ENCODE measurements at regions not wholly inside any gene's neighbourhood (a gene's known extent, or its start where the extent isn't known, plus 50 kb on each side); places are given as distances from the start of the nearest gene placed in this dataset.
"Not testable (repeated sequence)": the region's sequence is repeated elsewhere in the genome, so short reads cannot be mapped to it uniquely, and the experiment has no call there.

DNA sequence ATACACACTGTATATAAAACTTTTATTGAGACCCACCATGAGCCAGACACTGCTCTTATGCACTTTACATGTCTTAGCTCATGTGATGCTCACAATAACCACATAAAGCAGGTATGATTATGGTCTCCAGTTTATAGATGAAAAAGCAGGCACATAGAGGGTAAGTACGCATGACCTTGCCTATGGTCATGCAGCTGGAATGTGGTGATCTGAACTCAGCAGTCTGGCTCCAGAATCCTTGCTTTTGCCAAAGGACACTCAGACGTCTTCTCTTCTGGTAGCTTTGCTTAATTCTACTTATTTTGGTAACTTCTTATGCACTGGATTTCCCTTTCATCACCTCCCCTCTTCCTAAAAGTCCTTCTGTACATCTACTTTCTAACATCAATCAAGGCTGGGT is 103.3 kb upstream of the CRY1 start:
- no peaks in the 10 kb centered on the region for H3K9me3 Mint-ChIP-seq (ENCODE audit: unreplicated experiment)
- DNase-seq (ENCODE audit: extremely low spot score, unreplicated experiment): no peak
- TF ChIP-seq, protein P1, sequence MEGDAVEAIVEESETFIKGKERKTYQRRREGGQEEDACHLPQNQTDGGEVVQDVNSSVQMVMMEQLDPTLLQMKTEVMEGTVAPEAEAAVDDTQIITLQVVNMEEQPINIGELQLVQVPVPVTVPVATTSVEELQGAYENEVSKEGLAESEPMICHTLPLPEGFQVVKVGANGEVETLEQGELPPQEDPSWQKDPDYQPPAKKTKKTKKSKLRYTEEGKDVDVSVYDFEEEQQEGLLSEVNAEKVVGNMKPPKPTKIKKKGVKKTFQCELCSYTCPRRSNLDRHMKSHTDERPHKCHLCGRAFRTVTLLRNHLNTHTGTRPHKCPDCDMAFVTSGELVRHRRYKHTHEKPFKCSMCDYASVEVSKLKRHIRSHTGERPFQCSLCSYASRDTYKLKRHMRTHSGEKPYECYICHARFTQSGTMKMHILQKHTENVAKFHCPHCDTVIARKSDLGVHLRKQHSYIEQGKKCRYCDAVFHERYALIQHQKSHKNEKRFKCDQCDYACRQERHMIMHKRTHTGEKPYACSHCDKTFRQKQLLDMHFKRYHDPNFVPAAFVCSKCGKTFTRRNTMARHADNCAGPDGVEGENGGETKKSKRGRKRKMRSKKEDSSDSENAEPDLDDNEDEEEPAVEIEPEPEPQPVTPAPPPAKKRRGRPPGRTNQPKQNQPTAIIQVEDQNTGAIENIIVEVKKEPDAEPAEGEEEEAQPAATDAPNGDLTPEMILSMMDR (IDR thresholded peaks at IDR 0.05): no peak
- H3K36me3 Mint-ChIP-seq (ENCODE audit: unreplicated experiment): no peaks in the 10 kb centered on the region
- H3K27ac Mint-ChIP-seq (ENCODE audit: unreplicated experiment): no peak overlapping the region
- H3K4me3 Mint-ChIP-seq (ENCODE audit: unreplicated experiment): no peak overlapping the region
- peaks cover 1% of the 10 kb centered on the region for H3K4me1 Mint-ChIP-seq (ENCODE audit: unreplicated experiment)
- no peaks in the 10 kb centered on the region for H3K27me3 Mint-ChIP-seq (ENCODE audit: unreplicated experiment)

GRCh38 chr12:107200394-107200793 is 107.0 kb upstream of the CRY1 start:
- no peak for DNase-seq (ENCODE audit: extremely low spot score, unreplicated experiment)
- no peaks in the 10 kb centered on the region for H3K9me3 Mint-ChIP-seq (ENCODE audit: unreplicated experiment)

DNA sequence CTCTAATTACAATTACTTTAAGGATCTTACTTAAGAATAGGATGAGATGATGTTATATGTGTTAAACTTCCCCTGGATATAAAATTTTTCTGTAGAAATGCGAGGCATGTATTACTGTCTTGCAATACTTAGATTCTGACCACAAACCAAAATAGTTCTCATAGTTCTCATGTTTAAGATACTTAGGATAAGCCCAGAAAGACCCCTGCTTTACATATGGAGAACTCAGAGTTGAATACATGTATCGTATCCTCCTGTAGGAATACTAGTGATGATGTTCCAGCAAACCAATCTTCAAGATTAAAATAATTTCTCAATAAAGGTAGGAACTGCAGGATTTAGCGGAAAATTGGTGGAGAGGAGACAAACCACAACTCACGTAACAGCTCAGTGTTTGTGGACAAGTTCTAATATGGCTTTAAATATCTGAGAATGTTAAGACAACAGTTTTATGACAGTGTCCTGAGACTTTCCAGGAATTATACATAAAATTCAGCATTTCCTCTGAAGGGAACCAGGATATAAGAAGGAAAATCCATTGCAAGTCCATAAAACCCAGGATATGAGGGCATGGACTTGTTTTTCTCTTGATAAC is 114.7 kb upstream of the CRY1 start:
- Mint-ChIP-seq H3K27ac (ENCODE audit: unreplicated experiment) (no peak overlapping the region), H3K4me3 (ENCODE audit: unreplicated experiment) (no peak overlapping the region), H3K4me1 (ENCODE audit: unreplicated experiment) (peaks cover 9% of the 10 kb centered on the region), H3K36me3 (ENCODE audit: unreplicated experiment) (no peaks in the 10 kb centered on the region), H3K9me3 (ENCODE audit: unreplicated experiment) (no peaks in the 10 kb centered on the region), H3K27me3 (ENCODE audit: unreplicated experiment) (no peaks in the 10 kb centered on the region)
- DNase-seq (ENCODE audit: extremely low spot score, unreplicated experiment): no peak
- TF ChIP-seq, protein P1 (IDR thresholded peaks at IDR 0.05): no peak

More at GRCh38 chr12:107200394-107200793, 107.0 kb upstream of the CRY1 start:
- Mint-ChIP-seq H3K36me3 (ENCODE audit: unreplicated experiment) (no peaks in the 10 kb centered on the region), H3K27me3 (ENCODE audit: unreplicated experiment) (no peaks in the 10 kb centered on the region), H3K4me1 (ENCODE audit: unreplicated experiment) (peaks cover 1% of the 10 kb centered on the region), H3K4me3 (ENCODE audit: unreplicated experiment) (no peak overlapping the region), H3K27ac (ENCODE audit: unreplicated experiment) (no peak overlapping the region)
- TF ChIP-seq, protein P1 (IDR thresholded peaks at IDR 0.05): no peak

DNA sequence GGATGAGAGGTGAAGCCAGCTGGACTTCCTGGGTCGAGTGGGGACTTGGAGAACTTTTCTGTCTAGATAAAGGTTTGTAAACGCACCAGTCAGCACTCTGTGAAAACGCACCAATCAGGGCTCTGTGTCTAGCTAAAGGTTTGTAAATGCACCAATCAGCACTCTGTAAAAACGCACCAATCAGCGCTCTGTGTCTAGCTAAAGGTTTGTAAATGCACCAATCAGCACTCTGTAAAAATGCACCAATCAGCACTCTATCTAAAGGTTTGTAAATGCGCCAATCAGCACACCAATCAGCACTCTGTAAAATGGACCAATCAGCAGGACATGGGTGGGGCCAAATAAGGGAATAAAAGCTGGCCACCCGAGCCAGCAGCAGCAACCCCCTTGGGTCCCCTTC is 116.4 kb upstream of the CRY1 start:
- H3K4me3 Mint-ChIP-seq (ENCODE audit: unreplicated experiment); H3K9me3 Mint-ChIP-seq (ENCODE audit: unreplicated experiment); H3K27me3 Mint-ChIP-seq (ENCODE audit: unreplicated experiment); H3K27ac Mint-ChIP-seq (ENCODE audit: unreplicated experiment); H3K36me3 Mint-ChIP-seq (ENCODE audit: unreplicated experiment); H3K4me1 Mint-ChIP-seq (ENCODE audit: unreplicated experiment); DNase-seq (ENCODE audit: extremely low spot score, unreplicated experiment): not testable (repeated sequence)

DNA sequence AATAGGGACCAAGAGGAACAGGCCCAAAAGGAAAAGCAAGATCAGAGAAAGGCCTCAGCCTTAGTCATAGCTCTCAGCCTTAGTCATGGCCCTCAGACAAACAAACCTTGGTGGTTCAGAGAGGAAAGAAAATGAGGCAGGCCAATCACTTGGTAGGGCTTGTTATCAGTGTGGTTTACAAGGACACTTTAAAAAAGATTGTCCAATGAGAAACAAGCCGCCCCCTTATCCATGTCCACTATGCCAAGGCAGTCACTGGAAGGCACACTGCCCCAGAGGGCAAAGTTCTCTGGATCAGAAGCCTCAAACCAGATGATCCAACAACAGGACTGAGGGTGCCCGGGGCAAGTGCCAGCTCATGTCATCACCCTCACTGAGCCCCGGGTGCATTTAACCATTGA is 121.0 kb upstream of the CRY1 start:
- H3K4me1 Mint-ChIP-seq (ENCODE audit: unreplicated experiment); H3K9me3 Mint-ChIP-seq (ENCODE audit: unreplicated experiment); H3K4me3 Mint-ChIP-seq (ENCODE audit: unreplicated experiment); H3K27me3 Mint-ChIP-seq (ENCODE audit: unreplicated experiment); H3K36me3 Mint-ChIP-seq (ENCODE audit: unreplicated experiment); H3K27ac Mint-ChIP-seq (ENCODE audit: unreplicated experiment); DNase-seq (ENCODE audit: extremely low spot score, unreplicated experiment): not testable (repeated sequence)

- not testable (repeated sequence) for H3K4me1 Mint-ChIP-seq (ENCODE audit: unreplicated experiment); H3K27me3 Mint-ChIP-seq (ENCODE audit: unreplicated experiment); DNase-seq (ENCODE audit: extremely low spot score, unreplicated experiment); H3K27ac Mint-ChIP-seq (ENCODE audit: unreplicated experiment); H3K36me3 Mint-ChIP-seq (ENCODE audit: unreplicated experiment); H3K9me3 Mint-ChIP-seq (ENCODE audit: unreplicated experiment); H3K4me3 Mint-ChIP-seq (ENCODE audit: unreplicated experiment)
Measured at GRCh38 chr12:107216411-107216810, 123.1 kb upstream of the CRY1 start.

DNA sequence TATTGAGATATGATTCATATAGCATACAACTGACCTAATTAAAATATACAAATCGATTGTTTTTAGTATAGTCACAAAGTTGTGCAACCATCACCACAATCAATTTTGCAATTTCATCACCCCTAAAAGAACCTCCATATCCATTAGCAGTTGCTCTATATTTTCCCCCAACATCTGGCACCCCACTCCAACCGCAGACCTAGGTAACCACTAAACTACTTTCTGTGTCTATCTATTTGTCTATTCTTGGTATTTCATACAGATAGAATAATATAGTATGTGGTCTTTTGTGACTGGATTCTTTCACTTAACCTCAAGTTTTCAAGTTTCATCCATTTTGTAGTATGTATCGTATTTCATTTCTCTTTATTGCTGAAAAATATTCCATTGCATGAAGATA is 126.0 kb upstream of the CRY1 start:
- no peaks in the 10 kb centered on the region for H3K36me3 Mint-ChIP-seq (ENCODE audit: unreplicated experiment)
- peaks cover 9% of the 10 kb centered on the region for H3K27me3 Mint-ChIP-seq (ENCODE audit: unreplicated experiment)
- no peaks in the 10 kb centered on the region for H3K9me3 Mint-ChIP-seq (ENCODE audit: unreplicated experiment)
- no peak overlapping the region for H3K4me3 Mint-ChIP-seq (ENCODE audit: unreplicated experiment)
- H3K27ac Mint-ChIP-seq (ENCODE audit: unreplicated experiment): no peak overlapping the region
- TF ChIP-seq, protein P1 (IDR thresholded peaks at IDR 0.05): no peak
- no peak for DNase-seq (ENCODE audit: extremely low spot score, unreplicated experiment)
- H3K4me1 Mint-ChIP-seq (ENCODE audit: unreplicated experiment): no peaks in the 10 kb centered on the region

All from osteocyte (in vitro differentiated cells).